A549 (cell line): ENCODE measurements at regions not wholly inside any gene's neighbourhood (a gene's known extent, or its start where the extent isn't known, plus 50 kb on each side); places are given as distances from the start of the nearest gene placed in this dataset.

Source experiments
- ATAC-seq, 2 experiments: fragments of 200-7000 bp in 1 of 2; fragments of >200 bp in 1 of 2; cut with Nextera tagmentation in 1 of 2; cut with Tn5 transposase in 1 of 2; 3 replicates each; pipeline versions ENCODE4 v1.8.0 to v1.9.1; 2018 to 2020; ENCODE audit warnings: mild to moderate bottlenecking in 1 of 2, moderate library complexity in 1 of 2
- CTCF ChIA-PET: fragments of 300-600 bp; sonication (Branson Sonifier 250); formaldehyde crosslinking; extraction: SDS; loops from one replicate; lab custom pipeline; 2021; ENCODE audit warnings: antibody characterized with exemption, inconsistent platforms; lab: Yijun Ruan, JAX
- POLR2A ChIA-PET: fragments of 350-600 bp; formaldehyde crosslinking; extraction: SDS; loops from one replicate; lab custom pipeline; 2021; ENCODE audit warnings: antibody characterized with exemption, inconsistent platforms; lab: Yijun Ruan, JAX
- DNase-seq, 2 experiments: peaks; one replicate each; pipeline versions ENCODE4 v3.0.0 to v3.0.0-alpha.2; 2011 to 2016; ENCODE audit warnings: low read depth in 1 of 2, low spot score in 1 of 2
- FAIRE-seq: peaks from 2 replicates; lab custom pipeline; 2011; peaks lifted over from hg19 to GRCh38; lab: Jason Lieb, UNC
- H3K27ac ChIP-seq, 2 experiments: fragments of >200 bp; sonication (Bioruptor Twin); formaldehyde crosslinking; 3 replicates each; pipeline ENCODE4 v1.5.1; 2016 to 2017
- H3K4me1 ChIP-seq: fragments of >200 bp; sonication (Bioruptor Twin); formaldehyde crosslinking; 3 replicates; pipeline ENCODE4 v1.6.1; 2016
- H3K4me2 ChIP-seq: fragments of >200 bp; sonication (Bioruptor Twin); formaldehyde crosslinking; 3 replicates; pipeline ENCODE4 v1.6.1; 2016
- H3K4me3 ChIP-seq: fragments of >200 bp; sonication (Bioruptor Twin); formaldehyde crosslinking; 3 replicates; pipeline ENCODE4 v1.5.1; 2016
- H3K9me3 ChIP-seq: fragments of >200 bp; sonication (Bioruptor Twin); formaldehyde crosslinking; 3 replicates; pipeline ENCODE4 v1.6.1; 2016
- ATOH8 ChIP-seq: fragments of 250-450 bp; sonication (Bioruptor Pico); IDR thresholded peaks from 2 replicates; pipeline ENCODE4 v1.5.0; 2020; ENCODE audit warnings: low read depth, mild to moderate bottlenecking, moderate library complexity
- CBX2 ChIP-seq: fragments of 200-600 bp; sonication (generic); IDR thresholded peaks from 2 replicates; pipeline ENCODE4 v1.6.1; 2016; ENCODE audit warnings: low read depth, mild to moderate bottlenecking, borderline replicate concordance
- ELK1 ChIP-seq: fragments of 150-350 bp; IDR thresholded peaks from 2 replicates; pipeline ENCODE4 v1.6.1; 2014; ENCODE audit warnings: low read depth, mild to moderate bottlenecking, low read length
- FOSB ChIP-seq: fragments of 250-450 bp; sonication (Bioruptor Pico); IDR thresholded peaks from 2 replicates; pipeline ENCODE4 v1.5.0; 2020; ENCODE audit warnings: mild to moderate bottlenecking, moderate library complexity
- GATA3 ChIP-seq: IDR thresholded peaks from 2 replicates; pipeline ENCODE4 v1.6.1; 2012; ENCODE audit warnings: borderline replicate concordance
- HDAC2 ChIP-seq: fragments of 200-600 bp; sonication (generic); IDR thresholded peaks from 2 replicates; pipeline ENCODE4 v1.6.1; 2016
- HEYL ChIP-seq: fragments of 250-450 bp; sonication (Bioruptor Pico); IDR thresholded peaks from 2 replicates; pipeline ENCODE4 v1.8.0; 2021; ENCODE audit warnings: mild to moderate bottlenecking, moderate library complexity
- HOXA7 ChIP-seq: fragments of 250-450 bp; sonication (Bioruptor Pico); IDR thresholded peaks from 2 replicates; pipeline ENCODE4 v1.5.0; 2020; ENCODE audit warnings: mild to moderate bottlenecking, moderate library complexity
- KDM1A ChIP-seq: fragments of 200-600 bp; sonication (generic); IDR thresholded peaks from 2 replicates; pipeline ENCODE4 v1.6.1; 2016; ENCODE audit warnings: low read depth, mild to moderate bottlenecking
- NPAS2 ChIP-seq: fragments of 250-450 bp; sonication (Bioruptor Pico); IDR thresholded peaks from 2 replicates; pipeline ENCODE4 v1.8.0; 2022; ENCODE audit warnings: mild to moderate bottlenecking, moderate library complexity, borderline replicate concordance
- NR3C1 ChIP-seq: fragments of >200 bp; sonication (Bioruptor Twin); formaldehyde crosslinking; IDR thresholded peaks from 3 replicates; pipeline ENCODE4 v1.6.1; 2017
- PBX3 ChIP-seq: IDR thresholded peaks from 2 replicates; pipeline ENCODE4 v1.6.1; 2012
- POLR2A ChIP-seq: IDR thresholded peaks from 2 replicates; pipeline ENCODE4 v1.6.1; 2012; ENCODE audit warnings: mild to moderate bottlenecking, low read length
- POLR2AphosphoS2 ChIP-seq: conservative IDR thresholded peaks from 2 replicates; pipeline ENCODE4 v1.6.1; 2012; ENCODE audit warnings: low read length, improper control_type of control experiment, inconsistent platforms
- RAD21 ChIP-seq, 2 experiments: fragments of >200 bp in 1 of 2; sonication (Bioruptor Twin) in 1 of 2; formaldehyde crosslinking in 1 of 2; IDR thresholded peaks in 1 of 2; conservative IDR thresholded peaks in 1 of 2; 2 replicates in 1 of 2; 3 replicates in 1 of 2; pipeline ENCODE4 v1.6.1; 2012 to 2018; ENCODE audit warnings: inconsistent platforms in 1 of 2
- RARB ChIP-seq: fragments of 250-450 bp; sonication (Bioruptor Pico); IDR thresholded peaks from 2 replicates; pipeline ENCODE4 v1.8.0; 2021; ENCODE audit warnings: mild to moderate bottlenecking, moderate library complexity
- RCOR1 ChIP-seq: fragments of 150-350 bp; IDR thresholded peaks from 2 replicates; pipeline ENCODE4 v1.6.1; 2014; ENCODE audit warnings: antibody characterized with exemption, low read length, low read depth
- RNF2 ChIP-seq: fragments of 200-600 bp; sonication (generic); IDR thresholded peaks from 2 replicates; pipeline ENCODE4 v1.6.1; 2016; ENCODE audit warnings: low read depth, mild to moderate bottlenecking, antibody characterized with exemption, moderate library complexity, borderline replicate concordance
- SREBF2 ChIP-seq: fragments of 450-650 bp; IDR thresholded peaks from 2 replicates; pipeline ENCODE4 v1.6.1; 2014; ENCODE audit warnings: mild to moderate bottlenecking, moderate library complexity
- TFCP2L1 ChIP-seq: fragments of 250-450 bp; sonication (Bioruptor Pico); IDR thresholded peaks from 2 replicates; pipeline ENCODE4 v1.5.0; 2021; ENCODE audit warnings: mild to moderate bottlenecking
- ZC3H11A ChIP-seq: fragments of 450-650 bp; IDR thresholded peaks from 2 replicates; pipeline ENCODE4 v1.6.1; 2014; ENCODE audit warnings: antibody characterized with exemption, mild to moderate bottlenecking
- ZFP36 ChIP-seq: fragments of 450-650 bp; IDR thresholded peaks from 2 replicates; pipeline ENCODE4 v1.6.1; 2014; ENCODE audit warnings: borderline replicate concordance; ENCODE audit not compliant: partially characterized antibody
- WGBS: methylation state at CpG from one replicate; pipeline ENCODE4 v1.1.6; 2017; ENCODE audit errors: missing lambda C conversion rate; 5-methylcytosine and 5-hydroxymethylcytosine counted together
- TF ChIP-seq, protein P1 (sequence below): IDR thresholded peaks from 2 replicates; pipeline ENCODE4 v1.6.1; 2012; ENCODE audit warnings: low read depth, borderline replicate concordance
- TF ChIP-seq, protein P2 (sequence below): fragments of 200-600 bp; sonication (generic); IDR thresholded peaks from 2 replicates; pipeline ENCODE4 v1.6.1; 2016; ENCODE audit warnings: antibody characterized with exemption, mild to moderate bottlenecking, moderate library complexity

- DNase-seq (no peak), ATAC-seq (no peak)
- POLR2A ChIA-PET: no interaction called here
- no peaks in the 10 kb centered on the region for H3K9me3 ChIP-seq
- TF ChIP-seq HDAC2 (no peak), RARB (no peak), PBX3 (no peak), KDM1A (no peak), FOSB (CRISPR knock-in tag) (no peak), TFCP2L1 (CRISPR knock-in tag) (no peak), ELK1 (no peak), POLR2A (no peak), RNF2 (no peak), HOXA7 (CRISPR knock-in tag) (no peak), NPAS2 (CRISPR knock-in tag) (no peak)
- TF ChIP-seq, protein P1, sequence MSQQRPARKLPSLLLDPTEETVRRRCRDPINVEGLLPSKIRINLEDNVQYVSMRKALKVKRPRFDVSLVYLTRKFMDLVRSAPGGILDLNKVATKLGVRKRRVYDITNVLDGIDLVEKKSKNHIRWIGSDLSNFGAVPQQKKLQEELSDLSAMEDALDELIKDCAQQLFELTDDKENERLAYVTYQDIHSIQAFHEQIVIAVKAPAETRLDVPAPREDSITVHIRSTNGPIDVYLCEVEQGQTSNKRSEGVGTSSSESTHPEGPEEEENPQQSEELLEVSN: no peak
- TF ChIP-seq, protein P2, sequence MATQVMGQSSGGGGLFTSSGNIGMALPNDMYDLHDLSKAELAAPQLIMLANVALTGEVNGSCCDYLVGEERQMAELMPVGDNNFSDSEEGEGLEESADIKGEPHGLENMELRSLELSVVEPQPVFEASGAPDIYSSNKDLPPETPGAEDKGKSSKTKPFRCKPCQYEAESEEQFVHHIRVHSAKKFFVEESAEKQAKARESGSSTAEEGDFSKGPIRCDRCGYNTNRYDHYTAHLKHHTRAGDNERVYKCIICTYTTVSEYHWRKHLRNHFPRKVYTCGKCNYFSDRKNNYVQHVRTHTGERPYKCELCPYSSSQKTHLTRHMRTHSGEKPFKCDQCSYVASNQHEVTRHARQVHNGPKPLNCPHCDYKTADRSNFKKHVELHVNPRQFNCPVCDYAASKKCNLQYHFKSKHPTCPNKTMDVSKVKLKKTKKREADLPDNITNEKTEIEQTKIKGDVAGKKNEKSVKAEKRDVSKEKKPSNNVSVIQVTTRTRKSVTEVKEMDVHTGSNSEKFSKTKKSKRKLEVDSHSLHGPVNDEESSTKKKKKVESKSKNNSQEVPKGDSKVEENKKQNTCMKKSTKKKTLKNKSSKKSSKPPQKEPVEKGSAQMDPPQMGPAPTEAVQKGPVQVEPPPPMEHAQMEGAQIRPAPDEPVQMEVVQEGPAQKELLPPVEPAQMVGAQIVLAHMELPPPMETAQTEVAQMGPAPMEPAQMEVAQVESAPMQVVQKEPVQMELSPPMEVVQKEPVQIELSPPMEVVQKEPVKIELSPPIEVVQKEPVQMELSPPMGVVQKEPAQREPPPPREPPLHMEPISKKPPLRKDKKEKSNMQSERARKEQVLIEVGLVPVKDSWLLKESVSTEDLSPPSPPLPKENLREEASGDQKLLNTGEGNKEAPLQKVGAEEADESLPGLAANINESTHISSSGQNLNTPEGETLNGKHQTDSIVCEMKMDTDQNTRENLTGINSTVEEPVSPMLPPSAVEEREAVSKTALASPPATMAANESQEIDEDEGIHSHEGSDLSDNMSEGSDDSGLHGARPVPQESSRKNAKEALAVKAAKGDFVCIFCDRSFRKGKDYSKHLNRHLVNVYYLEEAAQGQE: no peak
- TF ChIP-seq, all 56 proteins: peak for 0
- 6% methylated on average over 5 of the region's 5 CpGs for WGBS
- FAIRE-seq: no peak
- Histone ChIP-seq H3K4me3 (no peak overlapping the region), H3K4me2 (no peak overlapping the region), H3K27ac (no peak overlapping the region), H3K4me1 (no peaks in the 10 kb centered on the region)
- CTCF ChIA-PET: no interaction called here
Observed at GRCh38 chr12:97159377-97159776, 252.3 kb downstream of the NEDD1 start.

DNA sequence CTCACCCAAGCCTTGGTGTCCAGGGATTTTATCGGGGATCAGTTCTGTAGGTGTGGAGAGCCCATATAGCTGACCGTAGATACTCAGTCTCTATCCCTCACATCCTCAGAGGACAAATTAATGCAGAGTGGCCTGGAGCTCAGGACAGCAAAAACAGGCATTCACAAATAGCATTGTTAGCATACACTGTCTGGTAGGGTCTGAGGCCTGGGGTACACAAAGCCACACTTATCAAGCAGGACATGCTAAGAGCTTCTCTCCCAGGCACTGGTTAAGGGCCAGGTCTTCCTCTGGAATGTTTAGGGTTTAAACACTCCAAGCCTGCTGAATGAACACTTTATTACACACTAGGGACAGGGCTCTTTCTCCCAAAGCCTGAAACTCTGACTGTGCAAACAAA, 253.2 kb downstream of the NEDD1 start:
- no peak for FAIRE-seq
- no peaks in the 10 kb centered on the region for H3K4me1 ChIP-seq
- 16% methylated on average over 2 of the region's 2 CpGs for WGBS
- H3K4me3 ChIP-seq: no peak overlapping the region
- H3K27ac ChIP-seq: no peak overlapping the region
- DNase-seq: no peak
- CTCF ChIA-PET: no interaction called here
- ATAC-seq: no peak
- no peak for TF ChIP-seq RAD21 (conservative IDR thresholded peaks at IDR 0.05 in 1 of 2, IDR thresholded peaks at IDR 0.05 in 1 of 2)
- no peak for TF ChIP-seq SREBF2
- no peak for TF ChIP-seq POLR2AphosphoS2
- no peak for TF ChIP-seq HEYL (CRISPR knock-in tag)
- no peak for TF ChIP-seq CBX2
- TF ChIP-seq NR3C1: no peak
- no peak for TF ChIP-seq GATA3
- no peak for TF ChIP-seq ATOH8
- TF ChIP-seq RCOR1: no peak
- no peak for TF ChIP-seq ZFP36
- TF ChIP-seq ZC3H11A: no peak
- no peak for TF ChIP-seq HOXA7 (CRISPR knock-in tag)
- TF ChIP-seq FOSB (CRISPR knock-in tag): no peak
- POLR2A ChIA-PET: no interaction called here
- no peaks in the 10 kb centered on the region for H3K9me3 ChIP-seq
- no peak overlapping the region for H3K4me2 ChIP-seq
